ENCODE measurements at regions not wholly inside any gene's neighbourhood (a gene's known extent, or its start where the extent isn't known, plus 50 kb on each side); places are given as distances from the start of the nearest gene placed in this dataset.

DNA sequence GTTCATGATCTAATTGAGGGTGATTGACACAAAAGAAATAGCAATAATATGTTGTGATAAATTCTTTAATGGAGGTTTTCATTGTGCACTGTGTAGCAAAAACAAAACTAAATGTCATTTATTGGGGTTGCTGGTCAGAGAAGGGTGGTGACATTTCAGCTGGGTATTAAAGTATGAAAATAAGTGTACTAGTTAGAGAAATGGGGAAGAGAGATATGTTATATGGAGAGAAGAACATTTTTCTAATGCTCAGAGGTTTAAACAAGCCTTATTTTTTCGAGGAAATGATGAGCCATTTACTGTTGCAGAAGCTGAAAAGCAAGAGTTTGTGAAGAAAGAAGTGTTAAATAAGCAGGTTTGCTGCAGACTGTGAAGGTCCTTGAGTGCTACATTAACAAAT is 142.7 kb upstream of the PAQR3 start:
- no peak for ATAC-seq

DNA sequence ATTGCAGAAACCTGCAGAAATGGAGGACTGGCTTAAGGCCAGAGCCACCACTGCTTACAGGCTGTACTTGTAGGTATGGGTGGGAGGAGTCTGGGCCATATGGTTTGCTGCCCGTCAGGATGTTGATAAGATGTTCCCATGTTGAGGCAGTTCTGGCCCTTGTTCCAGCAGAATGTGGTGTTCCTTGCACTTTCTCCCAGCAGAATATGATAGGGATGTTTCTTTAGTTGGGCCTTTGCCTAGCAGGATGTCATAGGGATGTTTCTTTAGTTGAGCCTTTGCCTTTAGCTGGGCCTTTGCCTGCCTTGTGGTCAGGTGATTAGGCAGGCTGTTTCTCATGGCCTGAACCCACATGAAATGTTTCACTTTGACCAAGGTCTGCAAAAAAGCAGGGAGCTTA is 139.1 kb upstream of the PAQR3 start:
- no peak for ATAC-seq

GRCh38 chr4:79074040-79074439 is 134.8 kb upstream of the PAQR3 start:
- no peak for ATAC-seq

DNA sequence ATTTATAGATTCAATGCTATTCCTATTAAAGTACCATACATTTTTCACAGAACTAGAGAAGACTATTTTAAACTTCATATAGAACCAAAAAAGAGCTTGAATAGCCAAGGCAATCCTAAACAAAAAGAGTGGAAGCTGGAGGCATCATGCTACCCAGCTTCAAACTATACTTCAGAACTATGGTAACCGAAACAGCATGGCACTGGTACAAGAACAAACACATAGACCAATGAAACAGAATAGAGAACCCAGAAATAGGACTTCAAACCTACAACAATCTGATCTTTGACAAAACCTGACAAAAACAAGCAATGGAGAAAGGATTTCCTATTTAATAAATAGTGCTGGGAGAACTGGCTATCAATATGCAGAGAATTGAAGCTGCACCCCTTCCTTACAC is 134.2 kb upstream of the PAQR3 start:
- ATAC-seq: no peak

- no peak for ATAC-seq
Observed at GRCh38 chr4:79065262-79065661, 126.0 kb upstream of the PAQR3 start.

GRCh38 chr4:79064806-79065205 is 125.6 kb upstream of the PAQR3 start:
- ATAC-seq: no peak

DNA sequence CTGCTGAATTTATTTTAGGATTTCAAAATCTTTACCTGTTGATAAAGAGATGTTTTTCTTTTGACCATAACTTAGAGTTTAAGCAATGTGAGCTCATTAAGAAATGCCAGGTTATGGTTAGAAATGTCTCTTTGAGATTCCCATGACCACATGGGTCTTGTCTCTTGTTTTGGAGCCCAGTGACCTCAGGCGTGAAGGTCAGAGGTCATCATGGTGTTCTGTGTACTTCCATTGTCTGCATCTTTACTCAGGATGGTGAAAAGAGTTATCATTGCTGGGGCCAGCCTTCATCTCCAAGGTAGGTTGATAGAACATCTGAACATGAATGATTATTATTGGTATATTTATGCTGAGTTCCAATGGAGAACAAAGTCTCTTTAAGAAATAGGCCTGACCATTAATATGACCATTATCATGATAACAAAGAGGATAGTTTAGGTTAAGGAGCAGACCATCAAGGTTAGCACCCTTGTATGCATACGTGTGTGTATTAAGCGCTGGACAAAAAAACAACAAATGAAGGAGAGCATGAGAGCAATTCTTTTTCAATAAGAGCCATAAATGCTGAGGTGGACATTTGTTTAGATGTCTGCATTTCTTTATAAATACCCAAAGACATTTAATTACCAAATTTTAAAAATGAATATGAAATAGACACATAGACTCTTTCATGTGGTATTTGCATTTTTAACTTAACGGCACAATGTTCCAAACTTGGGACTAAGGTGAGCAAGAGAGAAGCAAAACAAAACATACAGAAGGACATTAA is 120.6 kb upstream of the PAQR3 start:
- no peak for ATAC-seq

- ATAC-seq: no peak
Observed at GRCh38 chr4:79057772-79058171, 118.5 kb upstream of the PAQR3 start.

- no peak for ATAC-seq
Observed at GRCh38 chr4:79053754-79054153, 114.5 kb upstream of the PAQR3 start.

GRCh38 chr4:79050541-79050880 is 111.3 kb upstream of the PAQR3 start:
- ATAC-seq: no peak

- no peak for ATAC-seq
Observed at GRCh38 chr4:79049840-79050540, 110.8 kb upstream of the PAQR3 start.

- no peak for ATAC-seq
Observed at GRCh38 chr4:79048878-79049277, 109.6 kb upstream of the PAQR3 start.

- ATAC-seq: no peak
Observed at GRCh38 chr4:79047316-79047715, 108.1 kb upstream of the PAQR3 start.

- ATAC-seq: no peak
Observed at GRCh38 chr4:79046016-79046592, 106.9 kb upstream of the PAQR3 start.

GRCh38 chr4:79044141-79044659 is 105.0 kb upstream of the PAQR3 start:
- no peak for ATAC-seq

DNA sequence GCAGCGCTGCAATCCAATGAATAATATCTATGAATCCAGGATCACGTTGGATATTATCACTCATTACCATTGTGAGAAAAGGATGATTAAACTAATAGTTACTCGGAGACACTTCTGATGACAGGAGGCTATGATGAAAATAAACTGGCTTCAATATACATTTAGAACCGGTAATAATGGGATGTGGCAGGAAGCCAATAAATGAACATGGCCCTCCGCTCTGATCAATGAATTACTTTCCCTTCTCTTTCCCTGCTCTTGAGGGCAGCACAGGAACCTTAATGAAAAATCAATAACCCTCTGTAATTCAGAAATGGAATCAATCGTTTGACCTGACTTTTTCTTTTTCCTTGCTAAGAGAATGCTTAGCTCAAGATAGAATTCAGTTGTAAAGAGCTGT is 103.9 kb upstream of the PAQR3 start:
- ATAC-seq: no peak

GRCh38 chr4:79042079-79042674 is 102.9 kb upstream of the PAQR3 start:
- ATAC-seq: no peak

DNA sequence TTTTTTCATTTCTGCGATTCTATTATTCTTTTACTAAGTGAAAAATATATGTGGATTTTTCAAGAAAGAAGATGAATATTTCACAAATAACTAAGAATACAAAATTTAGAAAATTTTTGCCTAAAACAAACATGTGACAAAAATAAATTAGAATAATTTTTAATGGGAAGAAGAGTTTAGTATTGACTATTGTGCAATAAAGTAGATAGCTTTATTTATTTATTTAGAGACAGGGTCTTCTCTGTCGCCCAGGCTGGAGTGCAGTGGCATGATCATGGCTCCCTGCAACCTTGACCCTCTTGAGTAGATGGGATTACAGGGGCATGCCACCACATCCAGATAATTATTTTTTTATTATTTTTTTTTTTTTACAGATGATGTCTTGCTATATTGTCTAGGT is 95.3 kb upstream of the PAQR3 start:
- ATAC-seq: no peak

DNA sequence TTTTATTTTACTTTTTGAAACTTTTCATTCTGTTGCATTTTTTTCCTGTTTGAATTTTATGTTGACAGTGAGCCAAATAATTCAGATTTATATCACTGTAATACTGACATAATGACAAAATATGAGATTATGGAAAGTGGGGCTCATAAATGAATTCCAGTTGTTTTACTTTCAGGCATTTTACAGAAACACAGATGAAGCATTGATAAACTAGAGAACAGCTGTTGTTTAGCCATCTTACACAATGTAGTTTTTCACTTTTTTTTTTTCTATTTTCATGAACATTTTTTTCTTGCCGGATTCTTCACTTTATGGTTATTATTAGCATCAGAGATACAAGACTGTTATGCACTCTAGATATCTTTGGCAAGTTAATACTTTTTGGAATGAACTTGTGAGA is 91.7 kb upstream of the PAQR3 start:
- no peak for ATAC-seq

- ATAC-seq: no peak
Observed at GRCh38 chr4:79027656-79028055, 88.4 kb upstream of the PAQR3 start.

GRCh38 chr4:79025170-79025569 is 85.9 kb upstream of the PAQR3 start:
- ATAC-seq: no peak

DNA sequence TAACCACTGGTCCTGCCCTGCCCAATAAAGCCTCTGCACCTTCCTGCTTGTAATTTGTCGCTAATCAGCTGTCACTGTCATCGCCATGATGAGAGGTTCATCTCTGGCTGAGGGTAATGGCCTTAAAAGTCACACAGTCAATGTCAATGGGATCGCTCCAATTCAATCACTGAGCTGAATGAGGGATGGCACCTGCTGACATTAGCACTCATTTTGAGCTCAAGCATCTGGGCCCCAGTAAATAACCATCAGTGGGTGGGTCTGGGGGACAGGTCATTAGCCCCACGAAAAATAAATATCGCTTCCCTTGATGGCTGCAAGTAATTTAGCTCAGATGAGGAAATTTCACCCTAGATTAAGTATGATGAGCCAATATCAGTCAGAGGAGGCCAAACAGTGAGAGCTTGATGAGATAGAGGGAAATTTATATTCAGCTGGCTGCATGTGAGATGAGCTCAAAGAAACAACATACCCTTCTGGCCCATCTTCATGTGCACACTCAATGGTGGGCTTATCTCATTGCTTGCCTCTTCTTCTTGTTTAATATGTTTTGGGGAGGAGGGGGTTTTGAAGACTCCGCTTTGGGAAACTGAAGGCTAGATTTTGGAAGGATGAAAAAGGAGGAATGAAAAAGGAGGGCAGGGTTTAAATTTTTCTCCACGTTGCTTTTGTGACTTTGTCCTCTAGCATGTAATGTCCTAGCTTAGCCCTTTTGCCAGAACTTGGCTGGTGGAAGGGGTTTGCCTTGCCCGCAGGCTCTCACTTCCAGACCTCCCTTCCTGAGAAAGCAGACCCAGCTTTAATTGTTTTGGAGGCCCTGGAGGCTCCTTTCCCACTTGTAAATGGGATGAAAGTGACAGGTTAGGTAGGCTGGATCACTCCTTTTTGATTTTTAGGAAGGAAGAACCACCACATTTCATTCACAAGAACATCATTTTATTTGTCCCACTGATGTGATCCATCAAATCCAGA is 84.8 kb upstream of the PAQR3 start:
- no peak for ATAC-seq

All from esophagus mucosa (tissue), 1 donor.